SK-N-MC (cell line): ENCODE measurements at regions not wholly inside any gene's neighbourhood (a gene's known extent, or its start where the extent isn't known, plus 50 kb on each side); places are given as distances from the start of the nearest gene placed in this dataset.

Source experiments
- EZH2 ChIP-seq: fragments of 200-600 bp; sonication (generic); IDR thresholded peaks from one replicate; pipeline ENCODE4 v1.6.1; 2017; ENCODE audit warnings: antibody characterized with exemption
- POLR2AphosphoS5 ChIP-seq: IDR thresholded peaks from 2 replicates; pipeline ENCODE4 v1.6.1; 2012; ENCODE audit warnings: mild to moderate bottlenecking, low read depth, low read length, borderline replicate concordance

- TF ChIP-seq EZH2 = no peak
- no peak for TF ChIP-seq POLR2AphosphoS5
Observed at GRCh38 chr1:233477359-233477758, 136.5 kb upstream of the KCNK1 start.
